Glomerular endothelial cell (primary cell): ENCODE measurements at regions not wholly inside any gene's neighbourhood (a gene's known extent, or its start where the extent isn't known, plus 50 kb on each side); places are given as distances from the start of the nearest gene placed in this dataset.

Source experiments
- DNase-seq: peaks from one replicate; pipeline ENCODE4 v3.0.0-alpha.2; 2011; ENCODE audit warnings: low read depth, low spot score; ENCODE audit errors: extremely low read depth

- no peak for DNase-seq
Observed at GRCh38 chr10:113433711-113434110, 119.1 kb upstream of the HABP2 start.

- DNase-seq = no peak
Observed at GRCh38 chr10:113434315-113434714, 118.5 kb upstream of the HABP2 start.

GRCh38 chr10:113434950-113435349 is 117.9 kb upstream of the HABP2 start:
- DNase-seq = no peak

GRCh38 chr10:113435881-113436280 is 117.0 kb upstream of the HABP2 start:
- DNase-seq = no peak

GRCh38 chr10:113436851-113437250 is 116.0 kb upstream of the HABP2 start:
- DNase-seq = no peak

- DNase-seq = no peak
Observed at GRCh38 chr10:113438652-113439051, 114.2 kb upstream of the HABP2 start.

GRCh38 chr10:113441220-113441619 is 111.6 kb upstream of the HABP2 start:
- no peak for DNase-seq

- no peak for DNase-seq
Observed at GRCh38 chr10:113441686-113442270, 111.1 kb upstream of the HABP2 start.

- no peak for DNase-seq
Observed at GRCh38 chr10:113442336-113442735, 110.5 kb upstream of the HABP2 start.

GRCh38 chr10:113443141-113443925 is 109.5 kb upstream of the HABP2 start:
- no peak for DNase-seq

GRCh38 chr10:113444766-113445365 is 108.0 kb upstream of the HABP2 start:
- DNase-seq = no peak

- no peak for DNase-seq
Observed at GRCh38 chr10:113445736-113446135, 107.1 kb upstream of the HABP2 start.

GRCh38 chr10:113446739-113447138 is 106.1 kb upstream of the HABP2 start:
- DNase-seq = no peak

- no peak for DNase-seq
Observed at GRCh38 chr10:113447278-113447677, 105.6 kb upstream of the HABP2 start.

GRCh38 chr10:113449006-113449695 is 103.7 kb upstream of the HABP2 start:
- DNase-seq = no peak

GRCh38 chr10:113450046-113450804 is 102.6 kb upstream of the HABP2 start:
- DNase-seq = no peak

- DNase-seq = no peak
Observed at GRCh38 chr10:113450906-113451305, 101.9 kb upstream of the HABP2 start.

GRCh38 chr10:113452146-113452845 is 100.6 kb upstream of the HABP2 start:
- DNase-seq = no peak

GRCh38 chr10:113453351-113453750 is 99.5 kb upstream of the HABP2 start:
- no peak for DNase-seq
